ENCODE measurements at regions not wholly inside any gene's neighbourhood (a gene's known extent, or its start where the extent isn't known, plus 50 kb on each side); places are given as distances from the start of the nearest gene placed in this dataset.

- 26% methylated on average over 1 of the region's 1 CpG for WGBS (ENCODE audit: insufficient coverage, insufficient replicate concordance, low lambda C conversion rate, missing lambda C conversion rate)
- Histone ChIP-seq H4K20me1 (ENCODE audit: control insufficient read depth, insufficient read depth) (no peaks in the 10 kb centered on the region), H3K36me3 (ENCODE audit: control insufficient read depth in 2 of 2, insufficient read depth in 2 of 2, low read length in 1 of 2) (no peaks in the 10 kb centered on the region), H3K9ac (ENCODE audit: control insufficient read depth, insufficient read depth, low read length) (no peak overlapping the region), H3K79me2 (ENCODE audit: control insufficient read depth, insufficient read depth, low read length) (no peaks in the 10 kb centered on the region), H2AFZ (ENCODE audit: control insufficient read depth, low read depth, low read length) (no peak overlapping the region), H3K4me2 (ENCODE audit: control insufficient read depth, insufficient read depth) (no peak overlapping the region), H3K27me3 (replicated peaks in 1 of 2; ENCODE audit: control insufficient read depth in 2 of 2, insufficient read depth in 2 of 2, low read length in 1 of 2) (no peaks in the 10 kb centered on the region), H3K27ac (ENCODE audit: control insufficient read depth, insufficient read depth) (no peak overlapping the region), H3K4me1 (ENCODE audit: control insufficient read depth, insufficient read depth, low read length) (no peaks in the 10 kb centered on the region), H3K9me3 (replicated peaks; ENCODE audit: control insufficient read depth, insufficient read depth, low read length) (no peaks in the 10 kb centered on the region), H3K4me3 (no peak overlapping the region)
- TF ChIP-seq MEF2A (IDR thresholded peaks at IDR 0.05; ENCODE audit: insufficient read depth, low read depth, low read length) (no peak), MYB (IDR thresholded peaks at IDR 0.05; ENCODE audit: borderline replicate concordance, low read depth, low read length) (no peak), SP1 (IDR thresholded peaks at IDR 0.05; ENCODE audit: low read depth, low read length) (no peak)
- in situ Hi-C loops (cut with MboI) (no loop called here), intact Hi-C loops (cut with micrococcal nuclease; ENCODE audit: unreplicated experiment) (no loop called here)
- ATAC-seq (no peak), DNase-seq (ENCODE audit: low read depth, low spot score) (no peak), FAIRE-seq (no peak)
- ChIA-PET RAD21 (ENCODE audit: unreplicated experiment) (no interaction called here), POLR2A (no interaction called here), CTCF (no interaction called here), SMC1A (ENCODE audit: uncharacterized antibody, unreplicated experiment) (interaction anchor here (0.7 kb wide), 1 partner anchor 78 kb away, joined by 3 read pairs; no protein-coding TSS in a partner anchor)
- BruUV-seq (replicated peaks): no TSS peak
Measured at GRCh38 chr12:77471801-77472200, 358.9 kb upstream of the NAV3 start.

- no peaks in the 10 kb centered on the region for H3K79me2 ChIP-seq (ENCODE audit: control insufficient read depth, insufficient read depth, low read length)
- no peaks in the 10 kb centered on the region for H3K27me3 ChIP-seq (replicated peaks in 1 of 2; ENCODE audit: control insufficient read depth in 2 of 2, insufficient read depth in 2 of 2, low read length in 1 of 2)
- H2AFZ ChIP-seq (ENCODE audit: control insufficient read depth, low read depth, low read length): no peak overlapping the region
- ChIA-PET RAD21 (ENCODE audit: unreplicated experiment) (no interaction called here), CTCF (interaction anchor here (1.1 kb wide), 1 partner anchor 13 kb away, joined by 3 read pairs; no protein-coding TSS in a partner anchor), SMC1A (ENCODE audit: uncharacterized antibody, unreplicated experiment) (interaction anchor here (1.1 kb wide), 1 partner anchor 200 kb away, joined by 3 read pairs; no protein-coding TSS in a partner anchor), POLR2A (interaction anchor here (0.6 kb wide), 1 partner anchor 182 kb away, joined by 4 read pairs; no protein-coding TSS in a partner anchor)
- no peaks in the 10 kb centered on the region for H4K20me1 ChIP-seq (ENCODE audit: control insufficient read depth, insufficient read depth)
- intact Hi-C loops (cut with micrococcal nuclease; ENCODE audit: unreplicated experiment): no loop called here
- no peak overlapping the region for H3K4me2 ChIP-seq (ENCODE audit: control insufficient read depth, insufficient read depth)
- H3K4me3 ChIP-seq: no peak overlapping the region
- ATAC-seq (no peak), FAIRE-seq (no peak), DNase-seq (ENCODE audit: low read depth, low spot score) (no peak)
- TF ChIP-seq CREB1 (IDR thresholded peaks at IDR 0.05; ENCODE audit: low read depth) (no peak), KLF5 (IDR thresholded peaks at IDR 0.05; ENCODE audit: partially characterized antibody) (no peak), SRF (IDR thresholded peaks at IDR 0.05; ENCODE audit: low read depth in 2 of 2, low read length in 2 of 2) (no peak)
- no peaks in the 10 kb centered on the region for H3K9me3 ChIP-seq (replicated peaks; ENCODE audit: control insufficient read depth, insufficient read depth, low read length)
- no peak overlapping the region for H3K27ac ChIP-seq (ENCODE audit: control insufficient read depth, insufficient read depth)
- H3K36me3 ChIP-seq (ENCODE audit: control insufficient read depth in 2 of 2, insufficient read depth in 2 of 2, low read length in 1 of 2): no peaks in the 10 kb centered on the region
- no TSS peak for BruUV-seq (replicated peaks)
- no peak overlapping the region for H3K9ac ChIP-seq (ENCODE audit: control insufficient read depth, insufficient read depth, low read length)
- WGBS (ENCODE audit: insufficient coverage, insufficient replicate concordance, low lambda C conversion rate, missing lambda C conversion rate): 0% methylated on average over 3 of the region's 3 CpGs
- in situ Hi-C loops (cut with MboI): no loop called here
- no peaks in the 10 kb centered on the region for H3K4me1 ChIP-seq (ENCODE audit: control insufficient read depth, insufficient read depth, low read length)
Measured at GRCh38 chr12:77469578-77470333, 360.9 kb upstream of the NAV3 start.

Data from GM12878 (cell line).